ENCODE measurements at regions not wholly inside any gene's neighbourhood (a gene's known extent, or its start where the extent isn't known, plus 50 kb on each side); places are given as distances from the start of the nearest gene placed in this dataset.

DNA sequence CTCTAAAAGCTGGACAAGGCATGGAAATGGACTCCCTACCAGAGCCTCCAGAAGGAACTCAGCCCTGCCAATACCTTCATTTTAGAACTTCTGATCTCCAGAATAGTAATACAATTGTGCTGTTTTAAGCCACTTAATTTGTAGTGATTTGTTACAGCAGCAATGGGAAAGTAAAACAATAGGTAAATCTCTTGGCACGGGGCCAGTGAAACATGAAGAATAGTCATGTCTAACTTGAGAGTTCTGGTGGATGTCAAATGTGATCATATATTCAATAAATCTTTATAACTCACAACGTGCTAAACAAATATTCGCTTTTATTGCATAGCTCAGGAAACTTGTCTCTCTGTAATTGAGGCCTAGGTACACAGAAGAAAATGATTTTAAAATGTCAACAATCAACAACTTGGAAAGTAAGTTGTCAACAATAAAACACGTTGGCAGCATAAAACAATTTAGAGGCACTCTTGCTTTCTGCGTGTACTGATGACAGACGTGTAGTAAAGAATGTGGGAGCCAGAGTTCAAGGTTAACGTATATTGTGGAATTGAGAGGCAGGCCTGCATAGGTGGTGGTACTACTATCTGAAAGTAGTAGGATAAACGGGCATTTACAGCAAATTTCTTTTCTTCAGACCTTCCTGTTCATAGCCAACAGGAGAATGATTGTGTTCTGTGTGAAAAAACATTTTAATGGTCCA, 140.5 kb upstream of the OPRM1 start:
- TF ChIP-seq, protein P1, sequence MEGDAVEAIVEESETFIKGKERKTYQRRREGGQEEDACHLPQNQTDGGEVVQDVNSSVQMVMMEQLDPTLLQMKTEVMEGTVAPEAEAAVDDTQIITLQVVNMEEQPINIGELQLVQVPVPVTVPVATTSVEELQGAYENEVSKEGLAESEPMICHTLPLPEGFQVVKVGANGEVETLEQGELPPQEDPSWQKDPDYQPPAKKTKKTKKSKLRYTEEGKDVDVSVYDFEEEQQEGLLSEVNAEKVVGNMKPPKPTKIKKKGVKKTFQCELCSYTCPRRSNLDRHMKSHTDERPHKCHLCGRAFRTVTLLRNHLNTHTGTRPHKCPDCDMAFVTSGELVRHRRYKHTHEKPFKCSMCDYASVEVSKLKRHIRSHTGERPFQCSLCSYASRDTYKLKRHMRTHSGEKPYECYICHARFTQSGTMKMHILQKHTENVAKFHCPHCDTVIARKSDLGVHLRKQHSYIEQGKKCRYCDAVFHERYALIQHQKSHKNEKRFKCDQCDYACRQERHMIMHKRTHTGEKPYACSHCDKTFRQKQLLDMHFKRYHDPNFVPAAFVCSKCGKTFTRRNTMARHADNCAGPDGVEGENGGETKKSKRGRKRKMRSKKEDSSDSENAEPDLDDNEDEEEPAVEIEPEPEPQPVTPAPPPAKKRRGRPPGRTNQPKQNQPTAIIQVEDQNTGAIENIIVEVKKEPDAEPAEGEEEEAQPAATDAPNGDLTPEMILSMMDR (conservative IDR thresholded peaks at IDR 0.05; ENCODE audit: low read length): no peak
- DNase-seq (ENCODE audit: low read depth): no peak
- H3K4me3 ChIP-seq (ENCODE audit: low read length): no peak overlapping the region

DNA sequence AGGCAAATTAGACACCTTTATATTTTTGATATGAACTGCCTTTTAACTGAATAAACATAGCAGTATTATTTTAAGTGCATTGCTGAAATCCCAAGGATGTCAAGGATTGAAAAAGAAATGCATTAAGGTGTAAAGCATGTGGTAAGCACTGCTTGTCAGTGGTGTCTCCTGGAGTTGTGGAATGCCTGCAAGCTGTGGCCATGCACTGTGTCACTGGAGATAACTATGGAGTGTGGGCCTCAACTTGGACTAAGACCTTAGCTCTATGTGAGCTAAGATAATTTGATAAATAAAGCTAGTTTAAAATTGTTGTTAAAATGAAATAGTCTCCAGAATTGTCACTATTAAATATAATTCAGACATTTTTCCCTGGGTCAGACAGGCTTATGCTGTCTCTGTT, 156.6 kb upstream of the OPRM1 start:
- no peak overlapping the region for H3K4me3 ChIP-seq (ENCODE audit: low read length)
- DNase-seq (ENCODE audit: low read depth): no peak
- TF ChIP-seq, protein P1 (conservative IDR thresholded peaks at IDR 0.05; ENCODE audit: low read length): no peak

DNA sequence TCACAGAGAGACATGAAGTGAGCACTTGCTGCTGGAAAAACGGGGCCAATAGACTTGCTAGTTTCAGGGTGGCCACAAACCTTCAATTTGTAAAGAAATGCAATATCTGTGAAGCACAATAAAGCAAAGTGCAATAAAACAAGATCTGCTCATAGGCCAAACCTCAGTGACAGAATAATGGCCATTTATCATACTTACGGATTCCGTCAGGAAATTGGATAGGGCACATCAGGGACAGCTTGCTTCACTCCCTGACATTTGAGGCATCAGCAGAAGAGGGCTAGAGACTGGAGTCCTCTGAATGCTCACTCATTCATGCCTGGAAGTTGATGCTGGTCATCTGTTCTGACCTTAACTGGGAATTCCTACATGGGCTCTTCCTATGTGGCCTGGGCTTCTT, 165.5 kb upstream of the OPRM1 start:
- no peak for DNase-seq (ENCODE audit: low read depth)
- TF ChIP-seq, protein P1 (conservative IDR thresholded peaks at IDR 0.05; ENCODE audit: low read length): no peak
- H3K4me3 ChIP-seq (ENCODE audit: low read length): no peak overlapping the region

DNA sequence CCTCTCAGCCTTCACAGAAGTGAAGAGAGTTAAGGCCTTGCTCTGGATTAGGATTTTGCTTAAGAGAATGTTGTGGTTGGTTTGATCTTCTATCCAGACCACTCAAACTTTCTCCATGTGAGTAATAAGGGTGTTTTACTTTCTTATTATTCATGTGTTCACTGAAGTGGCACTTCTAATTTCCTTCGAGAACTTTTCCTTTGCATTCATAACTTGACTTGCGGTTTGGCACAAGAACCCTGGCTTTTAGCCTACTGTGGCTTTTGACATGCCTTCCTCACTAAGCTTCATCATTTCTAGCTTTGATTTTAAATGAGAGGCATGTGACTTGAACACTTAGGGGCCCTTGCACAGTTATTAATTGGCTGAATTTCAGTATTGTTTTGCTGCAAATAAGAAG, 166.1 kb upstream of the OPRM1 start:
- no peak for DNase-seq (ENCODE audit: low read depth)
- no peak overlapping the region for H3K4me3 ChIP-seq (ENCODE audit: low read length)
- TF ChIP-seq, protein P1 (conservative IDR thresholded peaks at IDR 0.05; ENCODE audit: low read length): no peak

DNA sequence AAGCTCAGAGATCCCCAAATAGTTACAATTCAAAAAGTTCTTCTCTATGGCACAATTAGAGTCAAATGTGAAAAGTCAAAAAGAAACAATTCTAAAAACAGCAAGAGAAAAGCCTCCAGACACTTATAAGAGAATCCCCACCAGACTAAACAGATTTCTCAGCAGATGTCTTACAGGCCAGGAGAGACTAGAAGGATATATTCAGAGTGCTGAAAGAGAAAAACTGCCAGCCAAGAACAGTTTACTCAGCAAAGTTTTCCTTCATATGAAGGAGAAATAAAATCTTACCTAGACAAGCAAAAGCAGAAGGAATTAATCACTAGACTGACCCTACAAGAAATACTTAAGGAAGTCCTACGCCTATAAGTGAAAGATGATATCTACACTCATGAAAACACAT, 176.1 kb upstream of the OPRM1 start:
- TF ChIP-seq, protein P1 (conservative IDR thresholded peaks at IDR 0.05; ENCODE audit: low read length): no peak
- H3K4me3 ChIP-seq (ENCODE audit: low read length): no peak overlapping the region
- DNase-seq (ENCODE audit: low read depth): no peak

DNA sequence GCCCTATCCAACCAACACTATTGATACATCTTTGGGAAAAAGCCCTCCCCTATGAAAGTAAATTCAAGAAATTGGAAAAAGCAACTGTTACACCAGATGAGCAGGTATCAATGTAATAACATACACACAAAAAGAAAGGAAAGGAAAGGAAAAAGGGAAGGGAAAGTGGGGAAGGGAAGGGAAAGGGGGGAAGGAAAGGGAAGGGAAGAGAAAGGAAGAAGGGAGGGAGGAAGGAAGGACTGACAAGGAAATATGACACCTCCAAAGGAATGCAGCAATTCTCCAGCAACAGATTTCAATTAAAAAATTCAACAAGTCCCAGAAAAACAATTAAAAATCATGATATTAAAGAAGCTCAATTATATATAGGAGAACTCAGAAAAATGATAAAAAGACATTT, 176.9 kb upstream of the OPRM1 start:
- TF ChIP-seq, protein P1 (conservative IDR thresholded peaks at IDR 0.05; ENCODE audit: low read length): no peak
- H3K4me3 ChIP-seq (ENCODE audit: low read length): no peak overlapping the region
- no peak for DNase-seq (ENCODE audit: low read depth)

DNA sequence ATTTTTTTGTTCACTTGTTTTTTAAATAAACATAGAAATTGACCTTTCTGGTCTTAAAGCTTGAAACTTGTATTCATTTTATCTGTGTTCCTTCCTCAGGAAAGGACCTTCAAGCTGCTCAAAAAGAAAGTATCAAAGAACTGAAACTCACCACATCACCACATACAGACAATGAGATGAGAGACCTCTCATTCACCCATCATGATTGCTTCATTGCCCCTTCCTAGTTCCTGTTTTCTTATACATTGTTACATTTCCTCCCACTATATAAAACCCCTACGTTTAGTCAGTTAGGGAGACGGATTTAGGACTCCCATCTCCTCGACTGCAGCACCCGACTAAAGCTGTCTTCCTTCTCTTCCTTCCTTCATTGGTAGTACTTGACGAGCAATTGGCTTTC, 180.5 kb upstream of the OPRM1 start:
- TF ChIP-seq, protein P1 (conservative IDR thresholded peaks at IDR 0.05; ENCODE audit: low read length): no peak
- no peak for DNase-seq (ENCODE audit: low read depth)
- no peak overlapping the region for H3K4me3 ChIP-seq (ENCODE audit: low read length)

All from AG10803 (cell line).